WTC11 (cell line): ENCODE measurements at regions not wholly inside any gene's neighbourhood (a gene's known extent, or its start where the extent isn't known, plus 50 kb on each side); places are given as distances from the start of the nearest gene placed in this dataset.

Source experiments
- ATAC-seq: fragments of 200-7000 bp; cut with Tn5 transposase; 2 replicates; pipeline ENCODE4 v1.10.0; 2021; ENCODE audit warnings: mild to moderate bottlenecking, moderate library complexity
- CTCF ChIA-PET: fragments of 300-600 bp; sonication (Branson Sonifier 250); formaldehyde crosslinking; loops from one replicate; lab custom pipeline; 2021; ENCODE audit warnings: antibody characterized with exemption; lab: Charles Lee
- POLR2A ChIA-PET: fragments of 350-600 bp; sonication (Branson Sonifier 250); formaldehyde crosslinking; loops from one replicate; lab custom pipeline; 2021; ENCODE audit warnings: antibody characterized with exemption; lab: Charles Lee
- DNase-seq: peaks from one replicate; pipeline ENCODE4 v3.0.0; 2021; ENCODE audit warnings: low spot score
- H3K27ac Mint-ChIP-seq: 2 replicates; pipeline ENCODE4 v1.8.0; 2021; ENCODE audit warnings: mixed read lengths
- H3K27me3 Mint-ChIP-seq: 2 replicates; pipeline ENCODE4 v1.8.0; 2021; ENCODE audit warnings: low read depth, mild to moderate bottlenecking, moderate library complexity, mixed read lengths
- H3K36me3 Mint-ChIP-seq: 2 replicates; pipeline ENCODE4 v1.8.0; 2021; ENCODE audit warnings: mixed read lengths
- H3K4me1 Mint-ChIP-seq: 2 replicates; pipeline ENCODE4 v1.8.0; 2022; ENCODE audit warnings: mixed read lengths
- H3K4me3 Mint-ChIP-seq: 2 replicates; pipeline ENCODE4 v1.8.0; 2021; ENCODE audit warnings: mild to moderate bottlenecking, moderate library complexity, mixed read lengths
- H3K9me3 Mint-ChIP-seq: 2 replicates; pipeline ENCODE4 v1.8.0; 2021; ENCODE audit warnings: mixed read lengths
- GRHL2 ChIP-seq: fragments of 250-450 bp; sonication (Bioruptor Pico); IDR thresholded peaks from 2 replicates; pipeline ENCODE4 v1.8.0; 2022; ENCODE audit warnings: mild to moderate bottlenecking, moderate library complexity; ENCODE audit not compliant: insufficient replicate concordance, severe bottlenecking
- JUN ChIP-seq: sonication (generic); formaldehyde crosslinking; IDR thresholded peaks from 2 replicates; pipeline ENCODE4 v1.8.0; 2023; ENCODE audit warnings: mild to moderate bottlenecking, missing genetic modification reagents
- NFATC4 ChIP-seq: fragments of 250-450 bp; sonication (Bioruptor Pico); IDR thresholded peaks from 2 replicates; pipeline ENCODE4 v1.9.0; 2021; ENCODE audit warnings: mild to moderate bottlenecking
- TP53 ChIP-seq: sonication (generic); formaldehyde crosslinking; IDR thresholded peaks from 2 replicates; pipeline ENCODE4 v1.8.1; 2023; ENCODE audit warnings: mild to moderate bottlenecking, missing genetic modification reagents
- ZNF121 ChIP-seq: sonication (generic); formaldehyde crosslinking; IDR thresholded peaks from 2 replicates; pipeline ENCODE4 v1.8.0; 2023; ENCODE audit warnings: missing genetic modification reagents
- TF ChIP-seq, protein P1 (sequence below): sonication (generic); formaldehyde crosslinking; IDR thresholded peaks from 2 replicates; pipeline ENCODE4 v1.8.1; 2023; ENCODE audit warnings: mild to moderate bottlenecking, missing genetic modification reagents, moderate library complexity
- TF ChIP-seq, protein P2 (sequence below): sonication (generic); formaldehyde crosslinking; conservative IDR thresholded peaks from 2 replicates; pipeline ENCODE4 v1.8.1; 2022; ENCODE audit warnings: mild to moderate bottlenecking, missing genetic modification reagents
- TF ChIP-seq, protein P3 (sequence below): sonication (generic); formaldehyde crosslinking; IDR thresholded peaks from 2 replicates; pipeline ENCODE4 v1.8.0; 2023; ENCODE audit warnings: missing genetic modification reagents, mild to moderate bottlenecking, borderline replicate concordance
- TF ChIP-seq, protein P4 (sequence below): sonication (generic); formaldehyde crosslinking; IDR thresholded peaks from 2 replicates; pipeline ENCODE4 v1.8.1; 2022; ENCODE audit warnings: low read depth, missing genetic modification reagents, borderline replicate concordance
- TF ChIP-seq, protein P5 (sequence below): sonication (generic); formaldehyde crosslinking; IDR thresholded peaks from 2 replicates; pipeline ENCODE4 v1.8.1; 2023; ENCODE audit warnings: mild to moderate bottlenecking, missing genetic modification reagents, borderline replicate concordance
- TF ChIP-seq, protein P6 (sequence below): sonication (generic); formaldehyde crosslinking; IDR thresholded peaks from 2 replicates; pipeline ENCODE4 v1.8.1; 2023; ENCODE audit warnings: mild to moderate bottlenecking, moderate library complexity, missing genetic modification reagents

DNA sequence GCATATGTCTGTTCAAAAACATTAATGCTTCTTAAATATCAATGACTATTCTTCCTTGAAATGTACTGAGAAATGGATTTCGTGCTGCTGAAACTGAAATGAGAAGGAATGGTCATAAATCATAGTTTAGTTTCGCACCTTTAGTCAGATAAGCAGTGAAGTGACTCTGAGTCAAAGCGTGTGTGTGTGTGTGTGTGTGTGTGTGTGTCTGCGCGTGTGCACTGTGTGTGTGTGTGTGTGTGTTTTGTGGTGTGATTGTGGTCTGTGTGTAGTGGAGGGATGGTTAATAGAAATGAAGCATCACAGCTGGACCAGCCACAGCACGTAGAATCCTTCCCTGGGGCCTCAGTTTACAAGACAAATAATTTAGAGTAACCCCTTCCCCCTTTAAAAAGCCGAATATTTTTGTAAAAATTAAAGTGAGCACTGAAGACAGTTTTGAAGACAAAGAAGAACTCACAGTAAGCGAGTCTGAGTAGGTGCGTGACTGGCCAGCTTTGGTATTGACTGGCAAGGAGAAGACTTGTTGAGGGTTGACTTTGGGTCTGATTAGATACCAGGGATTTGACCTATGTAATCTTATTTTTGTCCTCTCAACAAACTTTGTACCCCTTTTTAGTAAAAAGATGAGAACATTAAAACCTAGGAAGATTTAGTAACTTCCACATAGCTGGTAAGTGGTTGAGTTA, 202.0 kb upstream of the IL12A start:
- no peak for ATAC-seq
- Mint-ChIP-seq H3K4me1 (peaks cover 42% of the 10 kb centered on the region), H3K4me3 (no peak overlapping the region), H3K9me3 (no peaks in the 10 kb centered on the region), H3K36me3 (no peaks in the 10 kb centered on the region), H3K27ac (no peak overlapping the region), H3K27me3 (no peaks in the 10 kb centered on the region)
- POLR2A ChIA-PET = no interaction called here
- CTCF ChIA-PET = interaction anchor here (1.9 kb wide), 1 partner anchor 18 kb away, joined by 6 read pairs; no protein-coding TSS in a partner anchor
- TF ChIP-seq, protein P1, sequence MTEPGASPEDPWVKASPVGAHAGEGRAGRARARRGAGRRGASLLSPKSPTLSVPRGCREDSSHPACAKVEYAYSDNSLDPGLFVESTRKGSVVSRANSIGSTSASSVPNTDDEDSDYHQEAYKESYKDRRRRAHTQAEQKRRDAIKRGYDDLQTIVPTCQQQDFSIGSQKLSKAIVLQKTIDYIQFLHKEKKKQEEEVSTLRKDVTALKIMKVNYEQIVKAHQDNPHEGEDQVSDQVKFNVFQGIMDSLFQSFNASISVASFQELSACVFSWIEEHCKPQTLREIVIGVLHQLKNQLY (CRISPR knock-in tag) = no peak
- TF ChIP-seq, protein P2, sequence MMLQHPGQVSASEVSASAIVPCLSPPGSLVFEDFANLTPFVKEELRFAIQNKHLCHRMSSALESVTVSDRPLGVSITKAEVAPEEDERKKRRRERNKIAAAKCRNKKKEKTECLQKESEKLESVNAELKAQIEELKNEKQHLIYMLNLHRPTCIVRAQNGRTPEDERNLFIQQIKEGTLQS = no peak
- TF ChIP-seq TP53 (CRISPR knock-in tag) (no peak), NFATC4 (CRISPR knock-in tag) (no peak), GRHL2 (CRISPR knock-in tag) (no peak)
- TF ChIP-seq, protein P3, sequence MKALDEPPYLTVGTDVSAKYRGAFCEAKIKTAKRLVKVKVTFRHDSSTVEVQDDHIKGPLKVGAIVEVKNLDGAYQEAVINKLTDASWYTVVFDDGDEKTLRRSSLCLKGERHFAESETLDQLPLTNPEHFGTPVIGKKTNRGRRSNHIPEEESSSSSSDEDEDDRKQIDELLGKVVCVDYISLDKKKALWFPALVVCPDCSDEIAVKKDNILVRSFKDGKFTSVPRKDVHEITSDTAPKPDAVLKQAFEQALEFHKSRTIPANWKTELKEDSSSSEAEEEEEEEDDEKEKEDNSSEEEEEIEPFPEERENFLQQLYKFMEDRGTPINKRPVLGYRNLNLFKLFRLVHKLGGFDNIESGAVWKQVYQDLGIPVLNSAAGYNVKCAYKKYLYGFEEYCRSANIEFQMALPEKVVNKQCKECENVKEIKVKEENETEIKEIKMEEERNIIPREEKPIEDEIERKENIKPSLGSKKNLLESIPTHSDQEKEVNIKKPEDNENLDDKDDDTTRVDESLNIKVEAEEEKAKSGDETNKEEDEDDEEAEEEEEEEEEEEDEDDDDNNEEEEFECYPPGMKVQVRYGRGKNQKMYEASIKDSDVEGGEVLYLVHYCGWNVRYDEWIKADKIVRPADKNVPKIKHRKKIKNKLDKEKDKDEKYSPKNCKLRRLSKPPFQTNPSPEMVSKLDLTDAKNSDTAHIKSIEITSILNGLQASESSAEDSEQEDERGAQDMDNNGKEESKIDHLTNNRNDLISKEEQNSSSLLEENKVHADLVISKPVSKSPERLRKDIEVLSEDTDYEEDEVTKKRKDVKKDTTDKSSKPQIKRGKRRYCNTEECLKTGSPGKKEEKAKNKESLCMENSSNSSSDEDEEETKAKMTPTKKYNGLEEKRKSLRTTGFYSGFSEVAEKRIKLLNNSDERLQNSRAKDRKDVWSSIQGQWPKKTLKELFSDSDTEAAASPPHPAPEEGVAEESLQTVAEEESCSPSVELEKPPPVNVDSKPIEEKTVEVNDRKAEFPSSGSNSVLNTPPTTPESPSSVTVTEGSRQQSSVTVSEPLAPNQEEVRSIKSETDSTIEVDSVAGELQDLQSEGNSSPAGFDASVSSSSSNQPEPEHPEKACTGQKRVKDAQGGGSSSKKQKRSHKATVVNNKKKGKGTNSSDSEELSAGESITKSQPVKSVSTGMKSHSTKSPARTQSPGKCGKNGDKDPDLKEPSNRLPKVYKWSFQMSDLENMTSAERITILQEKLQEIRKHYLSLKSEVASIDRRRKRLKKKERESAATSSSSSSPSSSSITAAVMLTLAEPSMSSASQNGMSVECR = no peak
- TF ChIP-seq, protein P4, sequence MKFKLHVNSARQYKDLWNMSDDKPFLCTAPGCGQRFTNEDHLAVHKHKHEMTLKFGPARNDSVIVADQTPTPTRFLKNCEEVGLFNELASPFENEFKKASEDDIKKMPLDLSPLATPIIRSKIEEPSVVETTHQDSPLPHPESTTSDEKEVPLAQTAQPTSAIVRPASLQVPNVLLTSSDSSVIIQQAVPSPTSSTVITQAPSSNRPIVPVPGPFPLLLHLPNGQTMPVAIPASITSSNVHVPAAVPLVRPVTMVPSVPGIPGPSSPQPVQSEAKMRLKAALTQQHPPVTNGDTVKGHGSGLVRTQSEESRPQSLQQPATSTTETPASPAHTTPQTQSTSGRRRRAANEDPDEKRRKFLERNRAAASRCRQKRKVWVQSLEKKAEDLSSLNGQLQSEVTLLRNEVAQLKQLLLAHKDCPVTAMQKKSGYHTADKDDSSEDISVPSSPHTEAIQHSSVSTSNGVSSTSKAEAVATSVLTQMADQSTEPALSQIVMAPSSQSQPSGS (CRISPR knock-in tag) = no peak
- TF ChIP-seq, protein P5, sequence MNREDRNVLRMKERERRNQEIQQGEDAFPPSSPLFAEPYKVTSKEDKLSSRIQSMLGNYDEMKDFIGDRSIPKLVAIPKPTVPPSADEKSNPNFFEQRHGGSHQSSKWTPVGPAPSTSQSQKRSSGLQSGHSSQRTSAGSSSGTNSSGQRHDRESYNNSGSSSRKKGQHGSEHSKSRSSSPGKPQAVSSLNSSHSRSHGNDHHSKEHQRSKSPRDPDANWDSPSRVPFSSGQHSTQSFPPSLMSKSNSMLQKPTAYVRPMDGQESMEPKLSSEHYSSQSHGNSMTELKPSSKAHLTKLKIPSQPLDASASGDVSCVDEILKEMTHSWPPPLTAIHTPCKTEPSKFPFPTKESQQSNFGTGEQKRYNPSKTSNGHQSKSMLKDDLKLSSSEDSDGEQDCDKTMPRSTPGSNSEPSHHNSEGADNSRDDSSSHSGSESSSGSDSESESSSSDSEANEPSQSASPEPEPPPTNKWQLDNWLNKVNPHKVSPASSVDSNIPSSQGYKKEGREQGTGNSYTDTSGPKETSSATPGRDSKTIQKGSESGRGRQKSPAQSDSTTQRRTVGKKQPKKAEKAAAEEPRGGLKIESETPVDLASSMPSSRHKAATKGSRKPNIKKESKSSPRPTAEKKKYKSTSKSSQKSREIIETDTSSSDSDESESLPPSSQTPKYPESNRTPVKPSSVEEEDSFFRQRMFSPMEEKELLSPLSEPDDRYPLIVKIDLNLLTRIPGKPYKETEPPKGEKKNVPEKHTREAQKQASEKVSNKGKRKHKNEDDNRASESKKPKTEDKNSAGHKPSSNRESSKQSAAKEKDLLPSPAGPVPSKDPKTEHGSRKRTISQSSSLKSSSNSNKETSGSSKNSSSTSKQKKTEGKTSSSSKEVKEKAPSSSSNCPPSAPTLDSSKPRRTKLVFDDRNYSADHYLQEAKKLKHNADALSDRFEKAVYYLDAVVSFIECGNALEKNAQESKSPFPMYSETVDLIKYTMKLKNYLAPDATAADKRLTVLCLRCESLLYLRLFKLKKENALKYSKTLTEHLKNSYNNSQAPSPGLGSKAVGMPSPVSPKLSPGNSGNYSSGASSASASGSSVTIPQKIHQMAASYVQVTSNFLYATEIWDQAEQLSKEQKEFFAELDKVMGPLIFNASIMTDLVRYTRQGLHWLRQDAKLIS (CRISPR knock-in tag) = no peak
- DNase-seq = no peak

DNA sequence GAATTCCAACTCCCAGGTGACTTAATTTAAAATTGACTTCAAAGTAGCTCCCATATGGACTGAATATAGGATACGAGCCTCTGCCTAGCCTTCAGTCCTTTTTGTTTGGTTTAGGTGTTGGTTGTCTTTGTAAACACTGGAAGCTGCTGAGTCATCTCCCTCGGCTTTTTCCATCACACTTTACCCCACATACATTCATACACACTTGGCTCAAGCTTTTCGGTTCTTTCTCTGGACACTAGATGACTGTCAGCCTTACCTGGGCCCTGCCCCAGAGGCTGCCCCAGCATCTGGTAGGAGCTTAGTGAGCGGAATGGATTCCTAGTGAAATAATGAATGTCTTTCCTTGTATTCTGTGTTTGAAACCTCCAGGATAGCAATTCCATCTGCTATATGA, 201.5 kb upstream of the IL12A start:
- Mint-ChIP-seq H3K27me3 (no peaks in the 10 kb centered on the region), H3K27ac (no peak overlapping the region)
- ATAC-seq = no peak
- TF ChIP-seq JUN (CRISPR knock-in tag) (no peak), TP53 (CRISPR knock-in tag) (no peak), ZNF121 (CRISPR knock-in tag) (no peak), GRHL2 (CRISPR knock-in tag) (no peak)
- TF ChIP-seq, protein P3 = no peak
- TF ChIP-seq, protein P6, sequence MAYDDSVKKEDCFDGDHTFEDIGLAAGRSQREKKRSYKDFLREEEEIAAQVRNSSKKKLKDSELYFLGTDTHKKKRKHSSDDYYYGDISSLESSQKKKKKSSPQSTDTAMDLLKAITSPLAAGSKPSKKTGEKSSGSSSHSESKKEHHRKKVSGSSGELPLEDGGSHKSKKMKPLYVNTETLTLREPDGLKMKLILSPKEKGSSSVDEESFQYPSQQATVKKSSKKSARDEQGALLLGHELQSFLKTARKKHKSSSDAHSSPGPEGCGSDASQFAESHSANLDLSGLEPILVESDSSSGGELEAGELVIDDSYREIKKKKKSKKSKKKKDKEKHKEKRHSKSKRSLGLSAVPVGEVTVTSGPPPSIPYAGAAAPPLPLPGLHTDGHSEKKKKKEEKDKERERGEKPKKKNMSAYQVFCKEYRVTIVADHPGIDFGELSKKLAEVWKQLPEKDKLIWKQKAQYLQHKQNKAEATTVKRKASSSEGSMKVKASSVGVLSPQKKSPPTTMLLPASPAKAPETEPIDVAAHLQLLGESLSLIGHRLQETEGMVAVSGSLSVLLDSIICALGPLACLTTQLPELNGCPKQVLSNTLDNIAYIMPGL (CRISPR knock-in tag) = no peak

More for the DNA sequence above, 201.5 kb upstream of the IL12A start:
- DNase-seq = no peak
- Mint-ChIP-seq H3K36me3 (no peaks in the 10 kb centered on the region), H3K4me3 (no peak overlapping the region), H3K9me3 (no peaks in the 10 kb centered on the region), H3K4me1 (peaks cover 42% of the 10 kb centered on the region)
- CTCF ChIA-PET = interaction anchor here (1.9 kb wide), 1 partner anchor 18 kb away, joined by 6 read pairs; no protein-coding TSS in a partner anchor
- POLR2A ChIA-PET = no interaction called here
